HCT116 (cell line): ENCODE measurements at regions not wholly inside any gene's neighbourhood (a gene's known extent, or its start where the extent isn't known, plus 50 kb on each side); places are given as distances from the start of the nearest gene placed in this dataset.

Source experiments
- ATAC-seq: fragments of 200-7000 bp; cut with Tn5 transposase; 2 replicates; pipeline ENCODE4 v1.9.1; 2020; ENCODE audit warnings: mild to moderate bottlenecking, moderate library complexity
- BruUV-seq: library from RNA; stranded (reverse); fragments of 400-500 nt; replicated peaks from 2 replicates; lab custom pipeline; 2021; lab: Mats Ljungman, UMichigan
- CTCF ChIA-PET: fragments of 300-600 bp; sonication (Branson Sonifier 250); formaldehyde crosslinking; loops from one replicate; lab custom pipeline; 2021; ENCODE audit warnings: antibody characterized with exemption; lab: Charles Lee
- POLR2A ChIA-PET: fragments of 300-600, 350-600 bp; sonication (Branson Sonifier 250); formaldehyde crosslinking; loops from one replicate; lab custom pipeline; 2021; ENCODE audit warnings: antibody characterized with exemption; lab: Charles Lee
- RAD21 ChIA-PET, 2 experiments: fragments of 300-600 bp; sonication (Branson Sonifier 250); formaldehyde crosslinking; loops; one replicate each; lab custom pipeline; 2023; ENCODE audit warnings: low total read pairs in 2 of 2; ENCODE audit not compliant: uncharacterized antibody in 2 of 2, unreplicated experiment in 2 of 2, low non-redundant PET in 1 of 2; lab: Charles Lee
- DNase-seq: peaks from one replicate; pipeline ENCODE4 v3.0.0-alpha.2; 2010; ENCODE audit warnings: low read depth, low spot score
- H2AFZ ChIP-seq: fragments of 200-600 bp; shearing (Covaris generic), sonication (generic); 2 replicates; pipeline ENCODE4 v1.6.1; 2017; ENCODE audit warnings: low read depth, mixed run types, mixed read lengths, antibody characterized with exemption, low read length; ENCODE audit not compliant: poor library complexity, severe bottlenecking
- H3K27ac ChIP-seq: 2 replicates; pipeline ENCODE4 v1.5.1; 2012; ENCODE audit warnings: low read depth, low read length
- H3K27me3 ChIP-seq: fragments of 200-600 bp; sonication (generic); 2 replicates; pipeline ENCODE4 v1.6.1; 2016; ENCODE audit warnings: mixed run types, low read length, mixed read lengths; ENCODE audit not compliant: insufficient read depth
- H3K36me3 ChIP-seq, 2 experiments: fragments of 200-500 bp in 1 of 2; fragments of 200-600 bp in 1 of 2; sonication (Bioruptor generic) in 1 of 2; sonication (generic) in 1 of 2; 2 replicates each; pipeline versions ENCODE4 v1.5.1 to v1.6.1; 2014 to 2016; ENCODE audit warnings: low read length in 2 of 2, inconsistent platforms in 1 of 2, mixed read lengths in 1 of 2, mixed run types in 1 of 2; ENCODE audit not compliant: insufficient read depth in 2 of 2, control insufficient read depth in 1 of 2
- H3K4me1 ChIP-seq, 2 experiments: fragments of 200-600 bp in 1 of 2; sonication (generic) in 1 of 2; 2 replicates each; pipeline versions ENCODE4 v1.5.1 to v1.6.1; 2012 to 2017; ENCODE audit warnings: low read length in 2 of 2, inconsistent platforms in 1 of 2, mild to moderate bottlenecking in 1 of 2, mixed read lengths in 1 of 2, mixed run types in 1 of 2, moderate library complexity in 1 of 2; ENCODE audit not compliant: insufficient read depth in 2 of 2, control insufficient read depth in 1 of 2
- H3K4me2 ChIP-seq: fragments of 200-600 bp; sonication (generic); 2 replicates; pipeline ENCODE4 v1.6.1; 2017; ENCODE audit warnings: mixed run types, low read length, mixed read lengths
- H3K4me3 ChIP-seq, 2 experiments: fragments of 200-600 bp in 1 of 2; sonication (generic) in 1 of 2; replicated peaks in 1 of 2; 2 replicates each; pipeline ENCODE4 v1.5.1; 2011 to 2016; ENCODE audit warnings: low read length in 2 of 2, control low read depth in 1 of 2, low read depth in 1 of 2, mild to moderate bottlenecking in 1 of 2, mixed read lengths in 1 of 2, mixed run types in 1 of 2
- H3K79me2 ChIP-seq: fragments of 200-600 bp; sonication (generic); 2 replicates; pipeline ENCODE4 v1.6.1; 2017; ENCODE audit warnings: mild to moderate bottlenecking, mixed run types, low read length, moderate library complexity, mixed read lengths; ENCODE audit not compliant: insufficient read depth
- H3K9ac ChIP-seq: fragments of 200-600 bp; sonication (generic); 2 replicates; pipeline ENCODE4 v1.6.1; 2016; ENCODE audit warnings: low read length, mixed read lengths
- H3K9me2 ChIP-seq: fragments of 200-600 bp; sonication (generic), shearing (Covaris generic); 2 replicates; pipeline ENCODE4 v1.6.1; 2017; ENCODE audit warnings: mixed run types, mild to moderate bottlenecking, moderate library complexity; ENCODE audit not compliant: insufficient read depth
- H3K9me3 ChIP-seq, 2 experiments: fragments of 200-500 bp in 1 of 2; fragments of 200-600 bp in 1 of 2; sonication (Bioruptor generic) in 1 of 2; sonication (generic) in 1 of 2; 2 replicates each; pipeline ENCODE4 v1.6.1; 2014 to 2017; ENCODE audit warnings: low read length in 2 of 2, mixed read lengths in 2 of 2, inconsistent platforms in 1 of 2, low read depth in 1 of 2, mild to moderate bottlenecking in 1 of 2, mixed run types in 1 of 2, moderate library complexity in 1 of 2; ENCODE audit not compliant: control insufficient read depth in 1 of 2, insufficient read depth in 1 of 2
- H4K20me1 ChIP-seq: fragments of 200-600 bp; sonication (generic), shearing (Covaris generic); 2 replicates; pipeline ENCODE4 v1.6.1; 2017; ENCODE audit warnings: mixed run types, mild to moderate bottlenecking, moderate library complexity; ENCODE audit not compliant: insufficient read depth
- CEBPB ChIP-seq: IDR thresholded peaks from 2 replicates; pipeline ENCODE4 v1.6.1; 2012; ENCODE audit warnings: low read depth
- EGR1 ChIP-seq: IDR thresholded peaks from 2 replicates; pipeline ENCODE4 v1.6.1; 2012; ENCODE audit warnings: low read depth
- ELF1 ChIP-seq: IDR thresholded peaks from 2 replicates; pipeline ENCODE4 v1.6.1; 2012; ENCODE audit warnings: low read depth, borderline replicate concordance
- EZH2phosphoT487 ChIP-seq: fragments of 200-600 bp; IDR thresholded peaks from 2 replicates; pipeline ENCODE4 v1.6.1; 2018; ENCODE audit warnings: antibody characterized with exemption, borderline replicate concordance
- JUND ChIP-seq: IDR thresholded peaks from 2 replicates; pipeline ENCODE4 v1.6.1; 2012
- POLR2A ChIP-seq: IDR thresholded peaks from 2 replicates; pipeline ENCODE4 v1.7.0; 2011; ENCODE audit warnings: borderline replicate concordance; ENCODE audit not compliant: insufficient read depth, insufficient read length; ENCODE audit errors: extremely low read depth
- SIN3A ChIP-seq: IDR thresholded peaks from 2 replicates; pipeline ENCODE4 v1.6.1; 2012; ENCODE audit warnings: low read depth
- SP1 ChIP-seq: IDR thresholded peaks from 2 replicates; pipeline ENCODE4 v1.6.1; 2012; ENCODE audit warnings: low read depth
- SRF ChIP-seq: IDR thresholded peaks from 2 replicates; pipeline ENCODE4 v1.6.1; 2012; ENCODE audit warnings: low read depth
- TCF7L2 ChIP-seq: IDR thresholded peaks from 2 replicates; pipeline ENCODE4 v1.7.0; 2011; ENCODE audit warnings: borderline replicate concordance, inconsistent platforms; ENCODE audit not compliant: insufficient read depth, insufficient read length; ENCODE audit errors: extremely low read depth
- ZFX ChIP-seq: fragments of 450-650 bp; IDR thresholded peaks from 2 replicates; pipeline ENCODE4 v1.6.1; 2017
- intact Hi-C: fragments of 100-400 bp; cut with micrococcal nuclease; formaldehyde crosslinking; loops from 2 replicates; pipeline ENCODE4 v1.10.0; 2022
- TF ChIP-seq, protein P1 (sequence below), 3 experiments: fragments of 200-600 bp in 1 of 3; sonication (generic) in 1 of 3; IDR thresholded peaks in 2 of 3; conservative IDR thresholded peaks in 1 of 3; 2 replicates each; pipeline ENCODE4 v1.5.1; 2012 to 2017; ENCODE audit warnings: low read depth in 2 of 3, low read length in 2 of 3, antibody characterized with exemption in 1 of 3, borderline replicate concordance in 1 of 3, control low read depth in 1 of 3, mild to moderate bottlenecking in 1 of 3, mixed read lengths in 1 of 3, mixed run types in 1 of 3, moderate library complexity in 1 of 3; ENCODE audit not compliant: insufficient read depth in 1 of 3
- TF ChIP-seq, protein P2 (sequence below): IDR thresholded peaks from 2 replicates; pipeline ENCODE4 v1.6.1; 2011; ENCODE audit warnings: mild to moderate bottlenecking, low read length, moderate library complexity; ENCODE audit not compliant: insufficient replicate concordance; ENCODE audit errors: extremely low read depth
- TF ChIP-seq, protein P3 (sequence below): IDR thresholded peaks from 2 replicates; pipeline ENCODE4 v1.6.1; 2012; ENCODE audit warnings: low read depth

DNA sequence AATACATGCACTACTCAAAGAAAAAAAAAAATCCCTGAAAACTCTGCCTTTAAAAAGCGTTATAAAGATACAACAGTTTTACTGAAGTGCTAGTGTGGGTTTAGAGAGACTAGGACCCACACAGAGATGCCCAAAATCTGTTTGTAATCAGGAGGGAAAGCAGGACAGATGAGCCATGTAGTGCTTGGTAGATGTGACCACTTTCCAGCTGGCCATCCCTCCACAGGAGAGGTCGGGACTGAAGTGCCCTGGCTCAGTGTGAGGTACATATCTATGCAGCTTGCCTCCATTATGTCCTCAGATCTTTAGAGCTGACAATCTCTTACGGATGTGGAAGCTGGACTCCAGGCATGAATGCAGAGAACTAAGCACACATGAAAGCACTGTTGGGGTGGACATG, 57.5 kb upstream of the NANOGP8 start:
- intact Hi-C loops = no loop called here
- Histone ChIP-seq H3K36me3 (no peaks in the 10 kb centered on the region), H3K9ac (no peak overlapping the region), H3K4me2 (no peak overlapping the region), H3K27ac (no peak overlapping the region), H3K4me3 (no peak overlapping the region), H3K79me2 (no peaks in the 10 kb centered on the region), H3K9me2 (no peaks in the 10 kb centered on the region), H4K20me1 (no peaks in the 10 kb centered on the region), H3K9me3 (no peaks in the 10 kb centered on the region), H3K27me3 (no peaks in the 10 kb centered on the region), H2AFZ (no peak overlapping the region), H3K4me1 (no peaks in the 10 kb centered on the region)
- POLR2A ChIA-PET = no interaction called here
- no peak for DNase-seq
- no TSS peak for BruUV-seq
- TF ChIP-seq, protein P1, sequence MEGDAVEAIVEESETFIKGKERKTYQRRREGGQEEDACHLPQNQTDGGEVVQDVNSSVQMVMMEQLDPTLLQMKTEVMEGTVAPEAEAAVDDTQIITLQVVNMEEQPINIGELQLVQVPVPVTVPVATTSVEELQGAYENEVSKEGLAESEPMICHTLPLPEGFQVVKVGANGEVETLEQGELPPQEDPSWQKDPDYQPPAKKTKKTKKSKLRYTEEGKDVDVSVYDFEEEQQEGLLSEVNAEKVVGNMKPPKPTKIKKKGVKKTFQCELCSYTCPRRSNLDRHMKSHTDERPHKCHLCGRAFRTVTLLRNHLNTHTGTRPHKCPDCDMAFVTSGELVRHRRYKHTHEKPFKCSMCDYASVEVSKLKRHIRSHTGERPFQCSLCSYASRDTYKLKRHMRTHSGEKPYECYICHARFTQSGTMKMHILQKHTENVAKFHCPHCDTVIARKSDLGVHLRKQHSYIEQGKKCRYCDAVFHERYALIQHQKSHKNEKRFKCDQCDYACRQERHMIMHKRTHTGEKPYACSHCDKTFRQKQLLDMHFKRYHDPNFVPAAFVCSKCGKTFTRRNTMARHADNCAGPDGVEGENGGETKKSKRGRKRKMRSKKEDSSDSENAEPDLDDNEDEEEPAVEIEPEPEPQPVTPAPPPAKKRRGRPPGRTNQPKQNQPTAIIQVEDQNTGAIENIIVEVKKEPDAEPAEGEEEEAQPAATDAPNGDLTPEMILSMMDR (IDR thresholded peaks at IDR 0.05 in 2 of 3, conservative IDR thresholded peaks at IDR 0.05 in 1 of 3; ENCODE audit: borderline replicate concordance in 1 of 3, insufficient read depth in 1 of 3, low read depth in 2 of 3, low read length in 2 of 3) = no peak
- no peak for TF ChIP-seq TCF7L2
- TF ChIP-seq SP1 = no peak
- no peak for TF ChIP-seq SRF
- TF ChIP-seq SIN3A = no peak
- no peak for TF ChIP-seq CEBPB
- TF ChIP-seq, protein P2, sequence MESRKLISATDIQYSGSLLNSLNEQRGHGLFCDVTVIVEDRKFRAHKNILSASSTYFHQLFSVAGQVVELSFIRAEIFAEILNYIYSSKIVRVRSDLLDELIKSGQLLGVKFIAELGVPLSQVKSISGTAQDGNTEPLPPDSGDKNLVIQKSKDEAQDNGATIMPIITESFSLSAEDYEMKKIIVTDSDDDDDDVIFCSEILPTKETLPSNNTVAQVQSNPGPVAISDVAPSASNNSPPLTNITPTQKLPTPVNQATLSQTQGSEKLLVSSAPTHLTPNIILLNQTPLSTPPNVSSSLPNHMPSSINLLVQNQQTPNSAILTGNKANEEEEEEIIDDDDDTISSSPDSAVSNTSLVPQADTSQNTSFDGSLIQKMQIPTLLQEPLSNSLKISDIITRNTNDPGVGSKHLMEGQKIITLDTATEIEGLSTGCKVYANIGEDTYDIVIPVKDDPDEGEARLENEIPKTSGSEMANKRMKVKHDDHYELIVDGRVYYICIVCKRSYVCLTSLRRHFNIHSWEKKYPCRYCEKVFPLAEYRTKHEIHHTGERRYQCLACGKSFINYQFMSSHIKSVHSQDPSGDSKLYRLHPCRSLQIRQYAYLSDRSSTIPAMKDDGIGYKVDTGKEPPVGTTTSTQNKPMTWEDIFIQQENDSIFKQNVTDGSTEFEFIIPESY = no peak
- TF ChIP-seq JUND = no peak
- no peak for TF ChIP-seq EZH2phosphoT487
- no peak for TF ChIP-seq ZFX
- no peak for TF ChIP-seq POLR2A
- TF ChIP-seq, protein P3, sequence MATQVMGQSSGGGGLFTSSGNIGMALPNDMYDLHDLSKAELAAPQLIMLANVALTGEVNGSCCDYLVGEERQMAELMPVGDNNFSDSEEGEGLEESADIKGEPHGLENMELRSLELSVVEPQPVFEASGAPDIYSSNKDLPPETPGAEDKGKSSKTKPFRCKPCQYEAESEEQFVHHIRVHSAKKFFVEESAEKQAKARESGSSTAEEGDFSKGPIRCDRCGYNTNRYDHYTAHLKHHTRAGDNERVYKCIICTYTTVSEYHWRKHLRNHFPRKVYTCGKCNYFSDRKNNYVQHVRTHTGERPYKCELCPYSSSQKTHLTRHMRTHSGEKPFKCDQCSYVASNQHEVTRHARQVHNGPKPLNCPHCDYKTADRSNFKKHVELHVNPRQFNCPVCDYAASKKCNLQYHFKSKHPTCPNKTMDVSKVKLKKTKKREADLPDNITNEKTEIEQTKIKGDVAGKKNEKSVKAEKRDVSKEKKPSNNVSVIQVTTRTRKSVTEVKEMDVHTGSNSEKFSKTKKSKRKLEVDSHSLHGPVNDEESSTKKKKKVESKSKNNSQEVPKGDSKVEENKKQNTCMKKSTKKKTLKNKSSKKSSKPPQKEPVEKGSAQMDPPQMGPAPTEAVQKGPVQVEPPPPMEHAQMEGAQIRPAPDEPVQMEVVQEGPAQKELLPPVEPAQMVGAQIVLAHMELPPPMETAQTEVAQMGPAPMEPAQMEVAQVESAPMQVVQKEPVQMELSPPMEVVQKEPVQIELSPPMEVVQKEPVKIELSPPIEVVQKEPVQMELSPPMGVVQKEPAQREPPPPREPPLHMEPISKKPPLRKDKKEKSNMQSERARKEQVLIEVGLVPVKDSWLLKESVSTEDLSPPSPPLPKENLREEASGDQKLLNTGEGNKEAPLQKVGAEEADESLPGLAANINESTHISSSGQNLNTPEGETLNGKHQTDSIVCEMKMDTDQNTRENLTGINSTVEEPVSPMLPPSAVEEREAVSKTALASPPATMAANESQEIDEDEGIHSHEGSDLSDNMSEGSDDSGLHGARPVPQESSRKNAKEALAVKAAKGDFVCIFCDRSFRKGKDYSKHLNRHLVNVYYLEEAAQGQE = no peak
- TF ChIP-seq ELF1 = no peak
- TF ChIP-seq EGR1 = no peak
- RAD21 ChIA-PET = no interaction called here
- no peak for ATAC-seq
- CTCF ChIA-PET = no interaction called here
